Right lobe of liver (tissue), 4 donors: ENCODE measurements at regions not wholly inside any gene's neighbourhood (a gene's known extent, or its start where the extent isn't known, plus 50 kb on each side); places are given as distances from the start of the nearest gene placed in this dataset.

Experiments
- CTCF ChIP-seq, 4 donors: fragments of 200-600 bp in 3 of 4; fragments of 450-650 bp in 1 of 4; IDR thresholded peaks; one replicate each; pipeline versions ENCODE4 v1.5.1 to v1.8.0; 2016 to 2022; ENCODE audit warnings: antibody characterized with exemption in 4 of 4, mild to moderate bottlenecking in 2 of 4
- POLR2A ChIP-seq: fragments of 450-650 bp; IDR thresholded peaks from one replicate; pipeline ENCODE4 v1.6.1; 2017; ENCODE audit warnings: antibody characterized with exemption, mild to moderate bottlenecking
- donor health status: DM: no; HTN: no; CAD: no.
- donor health status: DM: no; HTN: no; CAD: no.
- donor health status: DM: no; HTN: yes; CAD: no.

- no peak for TF ChIP-seq POLR2A
- no peak for TF ChIP-seq CTCF (IDR thresholded peaks at IDR 0.05)
Observed at GRCh38 chr10:111974325-111974724, 209.2 kb downstream of the GPAM start.
